Fibroblast of lung (primary cell): ENCODE measurements at regions not wholly inside any gene's neighbourhood (a gene's known extent, or its start where the extent isn't known, plus 50 kb on each side); places are given as distances from the start of the nearest gene placed in this dataset.

Experiments used
- DNase-seq, 2 donors: peaks; one replicate each; pipeline versions ENCODE4 v3.0.0 to v3.0.0-alpha.2; 2010; ENCODE audit warnings: low read depth in 2 of 2
- H2AFZ ChIP-seq: 2 replicates; pipeline ENCODE4 v1.5.1; 2012; ENCODE audit warnings: low read length, control low read depth, inconsistent platforms
- H3K27ac ChIP-seq: 2 replicates; pipeline ENCODE4 v1.5.1; 2011; ENCODE audit warnings: low read length, control low read depth; ENCODE audit not compliant: insufficient read depth
- H3K27me3 ChIP-seq: 2 replicates; pipeline ENCODE4 v1.5.1; 2011; ENCODE audit warnings: mild to moderate bottlenecking, low read length; ENCODE audit not compliant: control insufficient read depth, insufficient read depth
- H3K36me3 ChIP-seq: 2 replicates; pipeline ENCODE4 v1.5.1; 2011; ENCODE audit warnings: low read length; ENCODE audit not compliant: control insufficient read depth, insufficient read depth
- H3K4me1 ChIP-seq: 2 replicates; pipeline ENCODE4 v1.5.1; 2011; ENCODE audit warnings: low read length; ENCODE audit not compliant: control insufficient read depth, insufficient read depth; ENCODE audit errors: extremely low read depth
- H3K4me2 ChIP-seq: 2 replicates; pipeline ENCODE4 v1.5.1; 2011; ENCODE audit warnings: low read length, control low read depth; ENCODE audit not compliant: insufficient read depth; ENCODE audit errors: extremely low read depth
- H3K4me3 ChIP-seq, 4 experiments: fragments of 200-600 bp in 1 of 4; sonication (generic) in 1 of 4; replicated peaks in 1 of 4; 2 replicates each; pipeline ENCODE4 v1.5.1; 2011 to 2016; ENCODE audit warnings: low read length in 4 of 4, low read depth in 3 of 4, mild to moderate bottlenecking in 3 of 4, control low read depth in 2 of 4, inconsistent platforms in 1 of 4, mixed read lengths in 1 of 4; ENCODE audit not compliant: insufficient read depth in 1 of 4; ENCODE audit errors: control extremely low read depth in 1 of 4
- H3K79me2 ChIP-seq: 2 replicates; pipeline ENCODE4 v1.5.1; 2012; ENCODE audit warnings: mild to moderate bottlenecking, low read length, inconsistent platforms; ENCODE audit not compliant: control insufficient read depth, insufficient read depth
- H3K9ac ChIP-seq: 2 replicates; pipeline ENCODE4 v1.5.1; 2011; ENCODE audit warnings: mild to moderate bottlenecking, low read length, control low read depth; ENCODE audit not compliant: insufficient read depth
- H3K9me3 ChIP-seq: 2 replicates; pipeline ENCODE4 v1.5.1; 2012; ENCODE audit warnings: low read depth, low read length; ENCODE audit not compliant: control insufficient read depth, insufficient read depth
- H4K20me1 ChIP-seq: 2 replicates; pipeline ENCODE4 v1.5.1; 2011; ENCODE audit warnings: low read length; ENCODE audit not compliant: control insufficient read depth, insufficient read depth; ENCODE audit errors: extremely low read depth
- CTCF ChIP-seq, 2 donors: IDR thresholded peaks in 1 of 2; conservative IDR thresholded peaks in 1 of 2; 1 replicate in 1 of 2; 2 replicates in 1 of 2; pipeline ENCODE4 v1.5.1; 2011 to 2012; ENCODE audit warnings: low read length in 2 of 2, control low read depth in 1 of 2, inconsistent platforms in 1 of 2, low read depth in 1 of 2, mild to moderate bottlenecking in 1 of 2
- EZH2 ChIP-seq: IDR thresholded peaks from 2 replicates; pipeline ENCODE4 v1.5.1; 2012; ENCODE audit warnings: low read length, control low read depth, mild to moderate bottlenecking; ENCODE audit errors: missing control alignments

GRCh38 chr17:14011740-14012405 is 57.4 kb upstream of the COX10 start:
- TF ChIP-seq CTCF (conservative IDR thresholded peaks at IDR 0.05 in 1 of 2, IDR thresholded peaks at IDR 0.05 in 1 of 2; ENCODE audit: low read depth in 1 of 2, low read length in 2 of 2) (no peak), EZH2 (no peak)
- Histone ChIP-seq H3K9ac (no peak overlapping the region), H3K36me3 (no peaks in the 10 kb centered on the region), H3K27ac (no peak overlapping the region), H3K27me3 (no peaks in the 10 kb centered on the region), H3K9me3 (no peaks in the 10 kb centered on the region), H4K20me1 (no peaks in the 10 kb centered on the region), H3K4me2 (no peak overlapping the region), H3K4me1 (no peaks in the 10 kb centered on the region), H2AFZ (no peak overlapping the region), H3K79me2 (no peaks in the 10 kb centered on the region), H3K4me3 (no peak overlapping the region)
- DNase-seq, result no peak

DNA sequence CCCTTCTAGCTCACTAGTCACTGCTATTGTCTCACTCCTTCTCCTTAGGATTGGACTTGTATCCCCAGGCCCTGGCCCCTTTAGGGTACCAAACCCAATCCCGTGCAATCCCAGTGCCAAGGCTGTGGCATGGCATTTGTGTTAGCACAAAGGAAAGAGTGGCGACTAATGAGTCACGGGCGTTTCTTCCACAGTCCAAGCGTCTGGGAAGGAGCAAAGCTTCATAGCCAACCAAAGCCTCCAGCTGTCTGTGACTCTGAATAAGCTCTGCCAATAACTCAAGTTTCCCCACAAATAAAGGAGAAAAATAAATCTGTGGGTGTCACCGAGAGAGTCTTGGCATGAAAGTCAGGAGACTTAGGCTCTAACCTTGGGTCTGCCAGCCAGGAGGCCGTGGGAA is 54.6 kb upstream of the COX10 start:
- Histone ChIP-seq H3K9me3 (no peaks in the 10 kb centered on the region), H4K20me1 (no peaks in the 10 kb centered on the region), H3K27ac (no peak overlapping the region), H3K36me3 (no peaks in the 10 kb centered on the region), H3K4me3 (no peak overlapping the region), H3K4me1 (no peaks in the 10 kb centered on the region), H3K9ac (no peak overlapping the region), H3K4me2 (no peak overlapping the region), H3K27me3 (no peaks in the 10 kb centered on the region), H2AFZ (no peak overlapping the region), H3K79me2 (no peaks in the 10 kb centered on the region)
- DNase-seq, result peak in 1 of 2 donors; percentile 65
- TF ChIP-seq EZH2, result no peak
- no peak for TF ChIP-seq CTCF (conservative IDR thresholded peaks at IDR 0.05 in 1 of 2, IDR thresholded peaks at IDR 0.05 in 1 of 2; ENCODE audit: low read depth in 1 of 2, low read length in 2 of 2)

DNA sequence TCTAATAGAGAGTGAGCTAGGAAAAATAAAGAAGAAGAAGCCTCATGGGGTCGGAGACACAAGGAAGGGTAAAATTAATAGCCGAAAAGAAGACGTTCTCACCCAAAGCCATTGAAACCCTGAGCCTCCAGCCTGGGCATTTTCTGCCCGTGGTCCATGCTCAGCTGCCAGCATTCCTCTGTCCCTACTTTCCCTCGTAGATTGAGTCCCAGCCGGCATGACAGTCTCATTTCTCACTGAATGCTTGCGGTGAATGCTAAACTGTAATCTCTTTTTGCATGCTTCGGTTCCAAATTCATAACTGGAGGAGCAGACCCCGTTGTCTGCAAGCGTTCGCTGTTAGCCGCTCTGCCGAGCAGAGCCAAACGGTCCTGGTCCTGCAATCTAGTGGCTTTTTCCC is 54.0 kb upstream of the COX10 start:
- no peaks in the 10 kb centered on the region for H3K9me3 ChIP-seq
- no peaks in the 10 kb centered on the region for H3K36me3 ChIP-seq
- H3K4me1 ChIP-seq, result no peaks in the 10 kb centered on the region
- no peak overlapping the region for H3K9ac ChIP-seq
- H3K27ac ChIP-seq, result no peak overlapping the region
- no peaks in the 10 kb centered on the region for H3K79me2 ChIP-seq
- H3K27me3 ChIP-seq, result no peaks in the 10 kb centered on the region
- no peaks in the 10 kb centered on the region for H4K20me1 ChIP-seq
- no peak overlapping the region for H2AFZ ChIP-seq
- H3K4me2 ChIP-seq, result peak overlapping the region; percentile 70
- H3K4me3 ChIP-seq, result no peak overlapping the region
- no peak for TF ChIP-seq EZH2
- no peak for TF ChIP-seq CTCF (conservative IDR thresholded peaks at IDR 0.05 in 1 of 2, IDR thresholded peaks at IDR 0.05 in 1 of 2; ENCODE audit: low read depth in 1 of 2, low read length in 2 of 2)
- DNase-seq, result peak in 1 of 2 donors; percentile 45
